IgD-negative memory B cell (primary cell): ENCODE measurements at regions not wholly inside any gene's neighbourhood (a gene's known extent, or its start where the extent isn't known, plus 50 kb on each side); places are given as distances from the start of the nearest gene placed in this dataset.
"Not testable (repeated sequence)": the region's sequence is repeated elsewhere in the genome, so short reads cannot be mapped to it uniquely, and the experiment has no call there.

Experiments used
- H3K27ac Mint-ChIP-seq, 3 donors: one replicate each; pipeline ENCODE4 v1.8.0; 2020 to 2022; ENCODE audit warnings: mild to moderate bottlenecking in 3 of 3, mixed read lengths in 3 of 3, moderate library complexity in 1 of 3
- H3K27me3 Mint-ChIP-seq: one replicate; pipeline ENCODE4 v1.8.0; 2021; ENCODE audit warnings: mixed read lengths
- H3K36me3 Mint-ChIP-seq: one replicate; pipeline ENCODE4 v1.8.0; 2020; ENCODE audit warnings: mild to moderate bottlenecking, mixed read lengths
- H3K4me1 Mint-ChIP-seq, 3 donors: one replicate each; pipeline ENCODE4 v1.8.0; 2020 to 2022; ENCODE audit warnings: mixed read lengths in 3 of 3, mild to moderate bottlenecking in 1 of 3
- H3K4me3 Mint-ChIP-seq, 4 donors: one replicate each; pipeline ENCODE4 v1.8.0; 2020 to 2022; ENCODE audit warnings: mild to moderate bottlenecking in 4 of 4, mixed read lengths in 4 of 4, moderate library complexity in 3 of 4
- H3K9me3 Mint-ChIP-seq, 3 donors: one replicate each; pipeline ENCODE4 v1.8.0; 2020 to 2021; ENCODE audit warnings: mixed read lengths in 3 of 3, mild to moderate bottlenecking in 1 of 3

DNA sequence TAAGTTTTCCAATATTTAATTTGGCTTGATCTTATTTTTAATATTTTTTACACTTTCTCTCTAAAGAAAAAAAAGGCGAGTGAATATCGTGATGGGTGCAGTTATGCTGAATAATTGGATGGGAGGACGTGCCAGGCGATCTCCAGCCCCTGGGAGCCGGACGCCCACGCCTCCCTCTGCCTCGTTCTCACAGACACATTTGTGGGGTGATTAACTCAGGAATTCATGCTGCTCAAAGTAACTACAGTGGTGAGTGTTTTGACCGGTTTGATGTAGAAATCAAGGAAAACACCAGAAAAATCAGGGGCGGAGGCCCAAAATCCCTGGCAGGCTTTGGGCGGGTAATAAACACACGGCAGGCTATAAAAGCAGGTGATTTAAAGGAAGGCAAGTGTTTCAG is 736.8 kb upstream of the SALL3 start:
- Mint-ChIP-seq H3K9me3 (peaks cover 3 to 9% (median 5%) of the 10 kb centered on the region in 3 donors), H3K27me3 (peaks cover 1% of the 10 kb centered on the region), H3K36me3 (no peaks in the 10 kb centered on the region), H3K4me1 (peaks cover 0 to 2% (median 1%) of the 10 kb centered on the region in 3 donors), H3K27ac (no peak overlapping the region), H3K4me3 (no peak overlapping the region)

DNA sequence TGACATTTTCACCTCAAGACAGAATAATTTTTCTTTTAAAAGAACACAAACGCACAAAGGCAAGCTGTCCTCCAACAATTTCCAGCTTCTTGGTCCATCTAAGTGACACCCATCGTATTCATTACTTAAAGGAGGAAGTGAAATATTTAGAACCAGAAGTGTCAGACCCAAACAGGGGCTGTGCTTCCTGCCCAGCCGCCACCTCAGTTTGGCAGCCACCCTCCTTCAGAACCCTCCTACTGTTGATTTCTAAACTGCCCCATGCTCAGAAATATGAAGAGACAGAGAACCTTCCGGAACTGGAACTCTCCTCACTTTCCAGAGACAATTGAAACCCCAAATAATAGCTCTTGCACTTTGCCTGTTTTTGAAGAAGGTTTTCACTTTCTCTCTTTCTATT is 734.8 kb upstream of the SALL3 start:
- Mint-ChIP-seq H3K27me3 (peaks cover 1% of the 10 kb centered on the region), H3K27ac (no peak overlapping the region), H3K4me3 (no peak overlapping the region)

DNA sequence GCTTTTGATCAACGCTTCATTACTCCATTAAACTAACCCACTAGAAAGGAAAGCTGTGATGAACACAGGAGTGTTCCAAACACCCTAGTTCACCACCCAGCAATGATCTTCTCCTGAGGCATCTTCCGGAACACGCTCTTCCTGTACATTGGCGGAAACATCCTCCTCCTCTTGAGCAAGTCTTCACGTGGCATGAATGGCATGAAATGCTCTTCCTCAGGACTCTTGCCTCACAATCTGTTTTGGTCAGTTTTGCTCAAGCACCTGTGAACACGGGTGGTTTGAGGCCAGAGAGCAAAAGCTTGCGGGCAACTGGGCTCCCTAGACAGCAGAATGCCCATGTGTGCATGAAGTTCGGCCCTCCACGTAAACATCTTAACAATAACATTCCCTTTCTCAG is 734.2 kb upstream of the SALL3 start:
- Mint-ChIP-seq H3K36me3 (no peaks in the 10 kb centered on the region), H3K4me3 (no peak overlapping the region), H3K27ac (no peak overlapping the region), H3K4me1 (peaks cover 0 to 1% (median 0%) of the 10 kb centered on the region in 3 donors), H3K27me3 (peaks cover 1% of the 10 kb centered on the region), H3K9me3 (peaks cover 2 to 11% (median 3%) of the 10 kb centered on the region in 3 donors)

More for the DNA sequence above, 734.8 kb upstream of the SALL3 start:
- Mint-ChIP-seq H3K9me3 (peaks cover 2 to 9% (median 3%) of the 10 kb centered on the region in 3 donors), H3K36me3 (no peaks in the 10 kb centered on the region), H3K4me1 (peaks cover 0 to 1% (median 0%) of the 10 kb centered on the region in 3 donors)

DNA sequence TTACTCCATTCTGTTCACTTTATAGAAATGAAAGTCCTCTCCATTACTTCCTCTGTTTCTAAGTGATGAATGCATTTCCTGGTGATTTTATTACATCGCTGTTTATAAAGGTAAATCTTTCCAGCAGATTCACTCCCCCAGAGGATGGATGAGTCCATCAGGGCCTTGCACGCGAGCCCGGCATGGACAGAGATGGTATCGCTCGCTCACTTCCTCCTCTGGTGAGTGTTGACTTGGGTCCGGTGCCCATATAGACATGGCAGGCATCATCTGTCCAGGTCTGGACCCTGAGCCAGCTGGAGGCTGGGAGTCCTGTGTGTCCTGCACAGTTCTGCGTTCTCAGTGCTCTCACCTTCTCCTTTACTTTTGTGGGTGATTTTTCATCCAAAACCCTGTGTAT is 733.6 kb upstream of the SALL3 start:
- peaks cover 1% of the 10 kb centered on the region for H3K27me3 Mint-ChIP-seq
- peaks cover 0 to 1% (median 0%) of the 10 kb centered on the region in 3 donors for H3K4me1 Mint-ChIP-seq
- H3K4me3 Mint-ChIP-seq, result no peak overlapping the region
- no peak overlapping the region for H3K27ac Mint-ChIP-seq
- H3K9me3 Mint-ChIP-seq, result peaks cover 2 to 14% (median 3%) of the 10 kb centered on the region in 3 donors
- H3K36me3 Mint-ChIP-seq, result no peaks in the 10 kb centered on the region

DNA sequence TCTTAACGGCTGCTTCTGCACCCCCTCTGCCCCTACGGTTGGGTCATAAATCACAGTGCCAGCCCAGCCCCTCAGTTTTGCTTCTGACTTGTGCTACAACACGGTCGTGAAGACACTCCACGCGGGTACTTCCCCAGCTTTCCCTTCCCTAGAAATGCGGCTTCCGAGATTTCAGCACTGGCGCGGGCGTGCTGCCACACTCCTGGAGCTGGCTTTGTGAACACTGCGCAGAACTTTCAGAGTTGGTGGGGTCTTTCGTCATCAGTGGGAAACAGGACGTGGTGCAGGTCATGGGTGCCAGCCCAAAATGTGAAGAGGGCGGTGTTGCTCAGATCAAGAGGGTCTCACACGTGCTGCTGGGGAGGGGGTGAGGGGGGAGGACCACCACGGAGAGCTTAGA is 733.0 kb upstream of the SALL3 start:
- H3K9me3 Mint-ChIP-seq, result peaks cover 2 to 14% (median 3%) of the 10 kb centered on the region in 3 donors
- H3K36me3 Mint-ChIP-seq, result no peaks in the 10 kb centered on the region
- no peak overlapping the region for H3K27ac Mint-ChIP-seq
- peaks cover 0 to 1% (median 0%) of the 10 kb centered on the region in 3 donors for H3K4me1 Mint-ChIP-seq
- peaks cover 1% of the 10 kb centered on the region for H3K27me3 Mint-ChIP-seq
- H3K4me3 Mint-ChIP-seq, result no peak overlapping the region

DNA sequence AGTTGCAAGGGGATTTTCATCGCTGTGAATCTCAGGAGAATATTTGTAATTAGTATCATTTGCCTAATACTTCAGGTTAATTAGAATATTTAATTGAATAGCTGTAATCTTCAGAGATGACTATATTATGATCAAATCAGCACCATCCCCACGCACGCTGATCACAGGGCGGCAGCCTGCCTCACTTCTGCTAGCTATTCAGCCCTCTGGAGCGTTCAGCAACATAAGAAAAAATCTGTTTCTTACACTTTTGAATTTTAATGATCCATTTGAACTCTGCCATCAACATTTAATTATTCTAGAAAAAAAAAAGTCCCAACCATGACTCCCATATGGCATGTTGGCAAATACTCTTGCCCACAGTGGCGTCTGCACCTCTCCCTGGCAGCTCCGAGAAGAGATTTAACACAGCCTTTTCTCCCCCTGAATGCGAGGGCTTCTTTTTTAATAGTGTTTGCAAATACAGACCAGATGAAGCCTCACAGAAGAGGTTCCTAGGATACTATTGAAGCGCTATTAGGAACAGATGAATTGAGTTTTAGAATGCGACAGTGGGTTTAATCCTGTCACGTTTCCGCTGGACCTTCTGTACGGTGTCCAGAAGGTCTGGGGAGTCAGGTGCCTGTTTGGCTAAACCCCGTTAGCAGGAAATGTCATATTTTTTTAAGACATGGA is 731.9 kb upstream of the SALL3 start:
- Mint-ChIP-seq H3K9me3 (peaks cover 2 to 14% (median 5%) of the 10 kb centered on the region in 3 donors), H3K27ac (no peak overlapping the region), H3K27me3 (peaks cover 1% of the 10 kb centered on the region), H3K4me1 (peaks cover 0 to 1% (median 0%) of the 10 kb centered on the region in 3 donors), H3K36me3 (no peaks in the 10 kb centered on the region), H3K4me3 (no peak overlapping the region)

DNA sequence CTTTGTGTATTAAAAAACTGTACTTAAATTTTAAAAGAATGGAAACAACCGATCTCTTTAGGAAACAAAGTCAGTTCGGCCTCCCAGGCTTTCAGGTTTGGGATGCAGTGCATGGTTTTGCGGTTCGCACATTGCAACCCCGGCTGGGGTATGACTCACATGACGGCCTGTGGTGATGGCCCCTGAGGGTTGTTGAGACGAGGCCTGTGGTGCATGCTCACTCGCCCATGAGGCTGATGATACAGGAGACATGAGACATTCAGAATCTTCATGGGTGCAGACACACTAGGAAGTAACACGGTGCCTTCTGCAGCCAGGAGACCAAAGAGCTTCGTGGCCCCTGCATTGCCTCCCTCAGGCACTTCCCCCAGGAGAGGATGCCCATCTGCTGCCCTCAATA is 724.6 kb upstream of the SALL3 start:
- H3K4me1 Mint-ChIP-seq, result no peaks in the 10 kb centered on the region
- H3K36me3 Mint-ChIP-seq, result no peaks in the 10 kb centered on the region
- H3K9me3 Mint-ChIP-seq, result peaks cover 2 to 5% (median 4%) of the 10 kb centered on the region in 3 donors
- no peak overlapping the region for H3K4me3 Mint-ChIP-seq
- no peak overlapping the region for H3K27ac Mint-ChIP-seq
- no peaks in the 10 kb centered on the region for H3K27me3 Mint-ChIP-seq

DNA sequence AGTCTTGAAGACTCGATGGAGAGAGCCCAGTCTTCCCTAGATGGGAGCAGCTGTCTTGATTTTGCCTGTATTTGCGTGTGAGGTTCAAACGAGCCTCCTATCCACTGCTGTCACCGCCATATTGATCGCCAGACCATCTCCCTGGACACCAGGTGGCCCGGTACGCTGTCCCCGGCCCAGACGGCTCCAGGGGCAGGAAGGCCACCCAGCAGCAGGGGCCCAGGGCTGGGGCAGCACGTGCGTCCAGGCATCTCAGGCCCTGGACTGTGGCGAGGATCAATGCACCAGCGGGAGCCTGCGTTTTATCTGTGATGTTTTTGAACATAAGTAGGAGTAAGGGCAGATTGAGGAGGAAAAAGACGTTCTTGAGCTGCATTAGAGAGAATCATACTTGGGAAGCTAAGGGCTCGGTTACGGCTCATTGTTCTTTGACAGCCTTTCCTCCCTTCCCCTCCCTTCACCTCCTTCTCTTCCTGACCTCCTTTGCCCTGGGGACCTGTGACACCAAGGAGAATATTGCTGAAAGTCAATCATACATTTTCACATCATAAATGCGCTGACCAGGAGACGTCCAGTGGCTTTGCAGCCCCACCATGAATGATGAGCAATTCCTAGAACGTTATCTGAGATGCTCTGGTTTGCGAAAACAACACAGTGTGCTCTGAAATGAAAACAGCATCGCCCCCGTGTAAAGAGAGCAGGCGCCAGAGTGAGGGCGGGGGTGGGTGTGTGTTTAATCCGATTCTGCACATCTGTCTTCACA is 711.2 kb upstream of the SALL3 start:
- Mint-ChIP-seq H3K36me3 (no peaks in the 10 kb centered on the region), H3K4me1 (no peaks in the 10 kb centered on the region), H3K27ac (no peak overlapping the region), H3K27me3 (no peaks in the 10 kb centered on the region), H3K9me3 (peaks cover 3 to 7% (median 5%) of the 10 kb centered on the region in 3 donors), H3K4me3 (no peak overlapping the region)

DNA sequence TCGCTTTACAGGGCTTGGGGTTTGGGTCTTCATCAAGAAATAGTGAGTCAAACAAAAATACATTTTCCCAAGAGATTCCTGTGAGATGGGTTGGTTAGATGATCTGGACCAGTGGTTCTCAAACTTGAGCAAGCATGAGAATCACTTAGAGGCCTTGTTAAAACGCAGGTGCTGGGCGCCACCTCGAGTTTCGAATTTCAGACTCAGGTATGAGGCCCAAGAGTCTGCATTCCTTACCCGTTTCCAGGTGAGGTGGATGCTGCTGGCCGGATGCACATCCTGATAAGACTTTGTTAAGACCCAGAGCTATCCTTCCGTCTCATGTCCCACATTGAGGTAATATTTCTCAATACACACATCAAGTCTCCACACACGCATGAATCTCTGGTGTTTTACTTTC is 707.8 kb upstream of the SALL3 start:
- H3K27ac Mint-ChIP-seq, result no peak overlapping the region
- H3K4me1 Mint-ChIP-seq, result peaks cover 0 to 1% (median 0%) of the 10 kb centered on the region in 3 donors
- no peaks in the 10 kb centered on the region for H3K27me3 Mint-ChIP-seq
- no peak overlapping the region for H3K4me3 Mint-ChIP-seq
- H3K36me3 Mint-ChIP-seq, result no peaks in the 10 kb centered on the region
- peaks cover 9 to 16% (median 12%) of the 10 kb centered on the region in 3 donors for H3K9me3 Mint-ChIP-seq

DNA sequence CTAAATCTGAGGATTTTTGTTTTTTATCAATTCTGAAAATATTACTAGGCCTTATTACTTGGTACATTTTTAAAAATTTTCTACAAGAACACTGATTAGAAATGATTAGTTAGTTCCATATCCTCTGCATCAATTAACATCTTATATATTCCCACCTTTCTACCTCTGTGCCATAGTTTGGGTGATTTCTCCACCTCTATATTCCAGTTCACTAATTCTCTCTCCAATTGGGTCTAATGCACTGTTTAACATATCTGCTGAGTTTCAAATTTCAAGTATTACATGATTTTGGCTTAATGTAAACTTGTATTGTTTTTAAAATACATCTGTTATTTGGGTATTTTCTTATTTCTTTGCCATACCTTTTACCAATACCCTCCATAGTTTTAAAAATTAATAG is 705.7 kb upstream of the SALL3 start:
- H3K36me3 Mint-ChIP-seq, result no peaks in the 10 kb centered on the region
- peaks cover 11 to 22% (median 13%) of the 10 kb centered on the region in 3 donors for H3K9me3 Mint-ChIP-seq
- no peaks in the 10 kb centered on the region for H3K27me3 Mint-ChIP-seq
- H3K4me1 Mint-ChIP-seq, result peaks cover 0 to 1% (median 0%) of the 10 kb centered on the region in 3 donors
- no peak overlapping the region for H3K4me3 Mint-ChIP-seq
- no peak overlapping the region for H3K27ac Mint-ChIP-seq

DNA sequence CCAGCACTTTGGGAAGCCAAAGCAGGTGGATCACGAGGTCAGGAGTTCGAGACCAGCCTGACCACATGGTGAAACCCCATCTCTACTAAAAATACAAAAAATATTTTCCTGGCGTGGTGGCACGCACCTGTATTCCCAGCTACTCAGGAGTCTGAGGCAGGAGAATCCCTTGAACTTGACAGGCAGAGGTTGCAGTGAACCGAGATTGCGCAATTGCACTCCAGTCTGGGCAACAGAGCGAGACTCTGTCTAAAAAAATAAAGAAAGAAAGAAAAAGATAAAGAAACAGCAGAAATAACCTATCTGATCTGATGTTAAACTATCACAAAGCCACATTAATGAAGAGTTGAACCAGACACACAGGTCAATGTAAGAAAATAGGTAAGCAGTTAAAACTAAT is 696.2 kb upstream of the SALL3 start:
- not testable (repeated sequence) for H3K4me1 Mint-ChIP-seq, H3K4me3 Mint-ChIP-seq, H3K27me3 Mint-ChIP-seq, H3K36me3 Mint-ChIP-seq, H3K27ac Mint-ChIP-seq
- peaks cover 3 to 15% (median 7%) of the 10 kb centered on the region in 3 donors for H3K9me3 Mint-ChIP-seq

DNA sequence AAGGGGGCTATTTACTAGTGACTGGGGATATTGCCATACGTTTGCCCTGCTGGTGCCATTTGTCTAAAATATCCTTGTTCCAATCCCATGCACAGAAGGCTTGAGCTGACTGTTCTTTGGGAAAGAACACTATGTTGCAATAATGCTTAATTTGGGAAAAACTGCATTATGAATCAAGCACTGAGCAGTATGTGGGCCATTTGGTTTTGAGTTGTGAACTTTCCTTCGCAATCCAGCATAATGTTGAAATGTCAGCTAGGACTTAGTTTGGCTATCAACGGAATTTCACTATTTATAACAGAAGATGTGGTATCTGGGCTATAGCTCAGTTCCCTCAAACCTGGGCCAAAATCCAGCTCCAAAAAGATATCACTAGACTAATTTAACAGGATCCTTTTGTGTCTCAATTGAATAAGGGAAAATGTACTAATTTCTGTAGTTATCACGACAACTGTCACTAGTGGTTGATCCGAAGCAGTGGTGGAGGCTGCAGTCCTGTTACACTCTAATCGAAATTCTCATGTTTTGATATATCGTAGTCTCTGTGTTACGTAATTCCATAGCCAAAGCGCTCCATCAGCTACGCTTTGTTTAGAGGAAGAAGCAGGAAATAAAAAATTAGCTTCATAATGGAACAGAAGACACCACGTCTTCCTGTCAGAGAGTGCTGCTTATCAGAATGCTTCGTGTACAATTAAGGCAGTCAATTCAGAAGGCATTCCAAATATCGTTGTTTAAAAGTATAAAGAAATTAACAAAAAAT is 686.8 kb upstream of the SALL3 start:
- Mint-ChIP-seq H3K4me1 (no peaks in the 10 kb centered on the region), H3K27me3 (no peaks in the 10 kb centered on the region), H3K36me3 (peaks cover 2% of the 10 kb centered on the region), H3K27ac (no peak overlapping the region), H3K4me3 (no peak overlapping the region), H3K9me3 (peaks cover 5 to 18% (median 8%) of the 10 kb centered on the region in 3 donors)

DNA sequence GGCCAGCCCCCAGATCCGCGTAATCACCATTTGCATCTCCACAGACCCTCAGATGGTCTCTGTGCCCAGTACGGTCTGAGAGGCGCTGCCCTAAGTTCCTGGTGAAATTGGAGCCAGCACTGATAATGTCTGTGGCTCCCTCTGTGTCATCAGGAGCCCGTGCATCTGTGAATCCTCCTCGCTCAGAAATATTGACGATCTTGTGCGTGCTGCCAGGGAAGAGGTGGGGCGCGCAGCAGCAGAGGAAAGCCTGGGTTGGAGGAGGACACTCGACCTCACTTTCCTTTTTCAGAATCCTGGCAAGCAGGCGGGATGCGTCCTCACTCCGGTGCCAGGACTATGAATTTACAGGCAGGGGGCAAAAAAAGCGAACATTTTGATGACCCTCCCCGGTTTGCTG is 686.1 kb upstream of the SALL3 start:
- H3K4me1 Mint-ChIP-seq, result no peaks in the 10 kb centered on the region

DNA sequence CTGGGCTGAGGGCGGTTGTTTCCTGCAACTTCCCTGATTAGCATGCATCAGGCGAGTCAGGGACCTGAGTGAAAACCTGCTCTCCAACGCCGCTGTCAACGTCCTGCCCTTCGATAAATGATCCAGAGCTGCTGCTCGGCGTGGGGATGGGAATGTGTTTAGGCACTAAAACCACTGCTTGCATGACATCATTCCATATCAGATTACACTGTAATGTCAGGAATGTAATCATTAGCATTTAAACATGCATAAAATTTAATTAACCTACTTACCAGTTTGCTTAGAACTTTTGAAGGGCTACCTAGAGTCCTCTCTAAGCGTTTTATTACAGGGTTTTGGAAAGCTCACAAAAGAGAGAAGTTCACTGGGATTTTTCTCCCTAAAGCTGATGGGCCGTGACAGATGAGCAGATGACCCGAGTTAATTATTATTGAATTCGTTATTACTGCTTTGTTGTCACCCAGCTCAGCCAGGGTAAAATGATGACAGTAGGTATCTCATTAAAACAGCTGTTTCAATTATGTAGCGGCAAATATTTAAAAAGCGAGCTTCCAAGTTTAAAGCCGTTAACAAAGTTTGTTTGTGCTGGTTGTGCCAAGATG is 685.6 kb upstream of the SALL3 start:
- H3K27ac Mint-ChIP-seq, result no peak overlapping the region
- H3K36me3 Mint-ChIP-seq, result peaks cover 2% of the 10 kb centered on the region
- H3K9me3 Mint-ChIP-seq, result peaks cover 3 to 17% (median 10%) of the 10 kb centered on the region in 3 donors
- H3K4me1 Mint-ChIP-seq, result no peaks in the 10 kb centered on the region
- H3K4me3 Mint-ChIP-seq, result no peak overlapping the region
- no peaks in the 10 kb centered on the region for H3K27me3 Mint-ChIP-seq

More for the DNA sequence above, 686.1 kb upstream of the SALL3 start:
- no peaks in the 10 kb centered on the region for H3K27me3 Mint-ChIP-seq
- H3K4me3 Mint-ChIP-seq, result no peak overlapping the region
- H3K9me3 Mint-ChIP-seq, result peaks cover 3 to 20% (median 10%) of the 10 kb centered on the region in 3 donors
- no peak overlapping the region for H3K27ac Mint-ChIP-seq
- H3K36me3 Mint-ChIP-seq, result peaks cover 2% of the 10 kb centered on the region

DNA sequence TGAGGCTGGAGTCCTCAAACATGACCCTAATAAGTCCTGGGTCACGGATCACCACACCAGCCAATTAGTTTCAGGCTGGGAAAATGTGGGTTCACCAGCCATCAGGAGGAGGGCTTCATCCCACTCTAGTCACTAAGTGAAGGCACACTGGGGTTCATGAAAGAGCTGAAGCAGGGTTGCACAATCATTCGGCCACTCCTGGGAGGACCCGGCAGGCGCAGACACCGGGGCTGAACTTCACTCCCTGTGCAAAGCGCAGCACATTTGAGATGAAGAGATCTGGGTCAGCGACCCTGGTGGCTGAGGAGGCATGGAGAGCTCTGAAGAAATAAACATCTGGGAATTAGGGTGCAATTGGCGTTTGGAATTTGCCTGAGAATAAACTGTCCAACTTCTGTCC is 684.4 kb upstream of the SALL3 start:
- peaks cover 2% of the 10 kb centered on the region for H3K36me3 Mint-ChIP-seq

More for the DNA sequence above, 684.4 kb upstream of the SALL3 start:
- peaks cover 3 to 17% (median 10%) of the 10 kb centered on the region in 3 donors for H3K9me3 Mint-ChIP-seq
- H3K4me3 Mint-ChIP-seq, result no peak overlapping the region
- no peaks in the 10 kb centered on the region for H3K27me3 Mint-ChIP-seq
- no peak overlapping the region for H3K27ac Mint-ChIP-seq
- H3K4me1 Mint-ChIP-seq, result no peaks in the 10 kb centered on the region
